OCI-LY7 (cell line): ENCODE measurements at regions not wholly inside any gene's neighbourhood (a gene's known extent, or its start where the extent isn't known, plus 50 kb on each side); places are given as distances from the start of the nearest gene placed in this dataset.

Experiments used
- CTCF ChIP-seq: fragments of 200-600 bp; sonication (generic); conservative IDR thresholded peaks from 2 replicates; pipeline ENCODE4 v1.5.1; 2014; ENCODE audit warnings: mild to moderate bottlenecking, antibody characterized with exemption, low read length, moderate library complexity, mixed read lengths
- EZH2phosphoT487 ChIP-seq: fragments of 200-600 bp; sonication (generic); IDR thresholded peaks from 2 replicates; pipeline ENCODE4 v1.6.1; 2018; ENCODE audit warnings: low read depth, borderline replicate concordance, mild to moderate bottlenecking, mixed run types, antibody characterized with exemption, low read length, moderate library complexity, mixed read lengths

- no peak for TF ChIP-seq CTCF
- TF ChIP-seq EZH2phosphoT487, result no peak
These were observed 371.9 kb upstream of the NWD2 start for GRCh38 chr4:36872679-36873078.
